Activated T-cell treated with anti-CD3 and anti-CD28 coated beads, Interleukin-2, amount 50 U/mL, for 1 hour (primary cell): ENCODE measurements at regions not wholly inside any gene's neighbourhood (a gene's known extent, or its start where the extent isn't known, plus 50 kb on each side); places are given as distances from the start of the nearest gene placed in this dataset.
"Not testable (repeated sequence)": the region's sequence is repeated elsewhere in the genome, so short reads cannot be mapped to it uniquely, and the experiment has no call there.

Experiments
- DNase-seq: peaks from one replicate; pipeline ENCODE4 v3.0.0-alpha.2; 2020

DNA sequence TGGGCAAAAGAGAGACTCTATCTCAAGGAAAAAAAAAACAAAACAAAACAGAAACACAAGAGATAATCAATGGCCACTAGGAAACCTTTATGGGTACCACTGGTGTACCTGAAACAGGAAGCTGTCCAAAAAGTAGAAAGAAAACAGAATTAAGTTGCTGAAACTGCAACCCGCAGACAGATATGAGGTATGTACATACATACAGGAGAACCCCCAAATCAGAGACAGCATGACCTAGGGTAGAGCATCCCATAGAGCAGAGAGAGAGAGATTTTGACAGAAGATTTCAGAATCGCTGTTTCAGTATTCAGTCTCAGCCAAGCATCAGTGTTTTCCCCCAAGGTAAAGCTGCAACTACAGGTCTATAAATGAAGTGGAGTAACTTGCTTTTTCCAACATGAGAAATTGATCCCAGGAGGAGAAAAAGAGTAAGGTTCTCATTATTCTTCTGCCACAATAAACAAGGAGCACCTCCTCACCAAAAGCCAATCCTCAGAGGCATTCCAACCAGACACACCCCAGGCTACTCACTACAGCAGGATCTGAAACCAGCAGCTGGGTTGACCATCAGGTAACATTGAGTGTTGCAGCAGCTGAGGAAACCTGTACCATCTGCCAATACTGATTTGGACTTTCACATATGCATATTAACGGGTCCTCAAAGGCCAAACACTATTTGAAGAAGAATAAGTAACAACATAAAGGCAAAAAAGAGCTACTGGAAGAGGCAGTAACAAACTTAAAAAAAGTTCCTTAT is 630.0 kb downstream of the TAF11L14 start:
- DNase-seq: no peak

DNA sequence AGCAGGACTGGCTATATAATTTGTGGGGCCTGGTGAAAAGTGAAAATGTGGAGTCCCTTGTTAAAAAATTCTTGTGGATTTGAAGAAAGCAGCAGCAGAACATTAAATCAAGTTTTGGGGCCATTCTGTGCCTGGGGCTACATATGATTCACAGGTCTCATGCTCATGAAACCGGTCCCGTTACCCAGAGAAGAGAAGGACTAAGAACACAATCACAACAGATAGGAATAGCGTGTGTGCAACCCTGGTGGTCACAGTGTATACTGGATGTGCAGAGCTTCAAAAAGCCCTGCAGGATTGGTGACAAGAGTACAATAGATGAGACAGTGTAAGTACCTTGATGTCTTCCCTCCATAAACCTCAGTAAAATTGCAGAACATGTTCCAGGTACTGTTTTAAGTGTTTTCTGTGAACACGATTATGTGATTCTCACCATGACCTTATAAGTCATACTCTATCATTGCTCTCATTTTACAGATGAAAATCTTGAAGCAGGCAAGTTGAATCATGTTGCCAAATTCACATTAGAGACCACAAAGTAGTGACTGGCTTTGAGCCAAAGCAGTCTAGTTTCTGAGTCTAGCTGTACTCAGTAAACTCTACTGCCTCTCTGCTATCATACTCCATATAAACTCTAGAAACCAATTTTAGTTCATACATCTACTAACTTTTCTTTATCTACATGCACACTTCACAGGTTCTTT is 636.5 kb downstream of the TAF11L14 start:
- no peak for DNase-seq

DNA sequence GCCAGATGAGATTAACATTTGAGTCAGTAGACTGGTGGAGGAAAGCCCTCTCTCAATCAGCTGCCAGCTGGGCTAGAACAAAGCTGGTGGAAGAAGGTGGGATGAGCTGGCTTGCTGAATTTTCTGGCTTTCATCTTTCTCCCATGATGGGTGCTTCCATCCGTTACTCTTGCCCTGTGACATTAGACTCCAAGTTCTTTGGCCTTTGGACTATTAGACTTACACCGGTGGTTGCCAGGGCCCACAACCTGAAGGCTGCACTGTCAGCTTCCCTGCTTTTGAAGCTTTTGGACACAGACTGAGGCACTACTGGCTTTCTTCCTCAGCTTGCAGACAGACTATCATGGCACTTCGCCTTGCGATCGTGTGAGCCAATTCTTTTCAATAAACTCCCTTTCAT is 642.7 kb downstream of the TAF11L14 start:
- no peak for DNase-seq

DNA sequence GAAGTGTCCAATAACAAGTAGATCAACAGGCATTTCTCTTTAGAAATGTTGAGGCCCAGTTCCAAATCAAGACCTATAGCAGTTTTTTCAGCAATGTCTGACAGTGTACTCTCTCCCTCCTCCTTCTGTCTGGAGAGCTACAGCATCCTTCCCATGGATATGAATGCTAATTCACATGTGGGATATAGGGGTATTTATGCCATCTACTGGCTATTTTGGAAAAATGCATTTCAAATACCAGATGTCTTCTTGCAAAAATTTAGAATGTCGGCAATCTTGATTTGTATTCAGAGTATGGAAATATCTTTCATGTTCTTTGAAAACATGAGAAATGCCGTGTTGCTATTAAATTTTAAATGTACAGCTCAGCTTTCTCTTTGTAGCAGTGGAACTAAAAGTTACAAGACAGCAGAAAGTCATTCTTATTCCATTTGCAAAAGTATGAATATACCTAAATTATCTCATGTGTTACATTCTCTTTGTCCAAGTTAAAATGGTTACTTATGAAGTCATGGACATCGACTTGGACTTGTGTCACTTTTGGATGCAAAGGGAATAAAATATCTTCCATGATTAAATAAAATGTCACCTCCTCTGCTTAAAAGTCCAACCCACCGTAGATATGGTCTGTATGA is 647.8 kb downstream of the TAF11L14 start:
- DNase-seq: no peak

DNA sequence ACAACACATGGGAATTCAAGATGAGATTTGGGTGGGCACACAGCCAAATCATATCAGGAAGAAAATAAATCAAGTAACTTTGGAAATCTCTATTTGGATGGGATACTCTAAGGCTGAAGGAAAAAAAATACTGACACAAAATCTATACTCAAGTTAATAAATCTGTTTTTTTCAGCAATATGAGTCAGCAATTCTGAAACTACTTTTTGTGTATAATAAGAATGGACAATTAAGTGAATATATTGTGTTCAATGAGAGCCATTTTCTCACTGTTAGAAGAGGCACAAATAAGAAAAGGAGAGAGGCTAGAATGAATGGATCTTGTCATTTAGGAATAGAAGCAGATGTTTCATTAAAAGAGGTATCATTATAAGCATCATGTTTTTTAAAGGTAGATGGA is 651.0 kb downstream of the TAF11L14 start:
- no peak for DNase-seq

DNA sequence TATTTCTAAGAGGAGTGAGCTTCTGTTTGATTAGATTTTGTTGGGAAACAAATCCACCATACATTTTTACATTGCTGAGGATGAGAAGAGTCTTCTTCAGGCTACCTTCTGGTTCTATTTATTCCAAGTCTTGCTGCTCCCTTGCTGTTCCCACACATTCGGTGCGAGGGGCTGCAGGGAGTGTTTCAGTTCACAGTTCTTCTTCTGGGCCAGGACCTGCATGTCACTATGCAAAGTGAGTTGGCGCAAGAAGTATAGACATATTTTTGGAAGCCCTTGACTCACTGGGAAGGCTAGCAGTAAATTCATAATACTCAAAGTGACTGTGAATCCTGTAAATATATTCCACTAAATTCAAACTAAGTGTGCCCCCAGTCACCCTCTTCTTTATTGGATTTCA is 657.9 kb downstream of the TAF11L14 start:
- no peak for DNase-seq

DNA sequence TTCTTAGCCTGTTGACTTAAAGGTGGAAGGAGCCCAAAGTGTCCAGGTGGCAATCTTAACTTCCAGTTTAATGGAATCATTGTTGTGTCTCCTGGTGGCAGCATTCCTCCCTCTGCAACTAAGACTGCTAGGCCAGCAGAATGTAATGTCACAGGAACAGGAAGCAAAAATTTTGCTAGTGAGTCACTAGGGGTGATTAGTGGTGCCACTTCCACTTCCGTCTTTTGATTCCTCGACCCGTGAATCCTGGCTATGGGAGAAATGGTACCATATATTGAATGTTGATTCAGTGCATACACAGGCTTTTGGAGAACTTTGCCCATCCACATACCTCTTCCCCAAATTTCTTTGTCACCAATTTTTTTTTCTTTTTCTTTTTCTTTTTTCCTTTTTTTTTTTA is 661.4 kb downstream of the TAF11L14 start:
- not testable (repeated sequence) for DNase-seq

DNA sequence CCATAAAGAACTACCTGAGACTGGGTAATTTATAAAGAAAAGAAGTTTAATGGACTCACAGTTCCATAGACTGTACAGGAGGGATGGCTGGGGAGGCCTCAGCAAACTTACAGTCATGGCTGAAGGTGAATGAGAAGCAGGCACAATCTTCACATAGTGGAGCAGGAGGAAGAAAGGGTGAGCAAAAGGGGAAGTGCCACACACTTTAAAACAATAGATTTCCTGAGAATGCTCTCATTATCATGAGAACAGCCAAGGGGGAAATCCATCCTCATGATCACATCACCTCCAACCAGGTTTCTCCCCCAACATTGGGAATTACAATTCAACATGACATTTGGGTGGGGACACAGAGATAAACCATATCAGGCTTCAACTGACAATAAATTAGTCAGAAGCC is 664.9 kb downstream of the TAF11L14 start:
- DNase-seq: no peak

DNA sequence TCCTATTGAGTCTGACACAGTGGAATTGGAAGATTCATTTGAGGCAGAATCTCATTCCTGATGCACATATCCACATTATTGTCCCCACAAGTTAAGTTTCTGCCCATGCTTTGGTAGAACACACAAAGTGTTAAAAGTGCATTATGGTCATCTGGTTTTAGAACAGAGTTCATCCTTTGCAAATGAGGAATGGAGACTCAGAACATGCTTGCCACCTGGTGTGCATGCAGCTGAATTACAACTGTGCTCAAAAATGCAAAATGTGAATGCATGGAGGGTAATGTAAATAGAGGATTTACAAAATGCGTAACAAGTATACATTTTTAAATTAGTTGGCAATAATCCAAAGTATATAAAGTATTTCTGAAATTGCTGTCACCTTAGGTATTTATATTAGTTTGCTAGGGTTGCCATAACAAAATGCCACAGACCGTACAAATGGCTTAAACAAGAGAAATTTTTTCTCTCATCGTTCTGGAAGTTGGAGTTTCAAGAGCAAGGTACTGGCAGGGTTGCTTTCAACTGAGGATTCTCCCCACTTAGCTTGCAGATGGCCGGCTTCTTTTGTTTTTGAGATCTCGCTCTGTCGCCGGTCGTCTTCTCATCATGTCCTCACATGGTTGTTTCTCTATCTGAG is 671.1 kb downstream of the TAF11L14 start:
- no peak for DNase-seq

DNA sequence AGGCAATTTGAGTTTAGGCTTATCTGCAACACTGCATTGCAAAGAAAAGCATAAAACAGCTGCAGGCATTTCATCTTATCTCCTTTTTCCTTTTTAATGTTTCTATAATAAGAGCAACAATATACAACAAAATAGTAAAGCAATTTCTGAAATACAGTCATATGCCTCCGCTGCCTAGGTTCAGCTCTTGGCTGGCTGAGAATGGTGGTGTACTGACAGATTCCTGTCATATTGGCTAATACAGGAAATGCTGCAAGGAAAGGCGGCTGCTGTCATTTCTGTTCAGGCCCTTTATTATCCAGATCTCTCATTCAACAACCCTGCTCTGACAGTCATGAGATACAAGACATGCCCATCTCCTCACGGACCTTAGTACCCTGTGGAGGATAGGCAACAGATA is 677.0 kb downstream of the TAF11L14 start:
- no peak for DNase-seq

DNA sequence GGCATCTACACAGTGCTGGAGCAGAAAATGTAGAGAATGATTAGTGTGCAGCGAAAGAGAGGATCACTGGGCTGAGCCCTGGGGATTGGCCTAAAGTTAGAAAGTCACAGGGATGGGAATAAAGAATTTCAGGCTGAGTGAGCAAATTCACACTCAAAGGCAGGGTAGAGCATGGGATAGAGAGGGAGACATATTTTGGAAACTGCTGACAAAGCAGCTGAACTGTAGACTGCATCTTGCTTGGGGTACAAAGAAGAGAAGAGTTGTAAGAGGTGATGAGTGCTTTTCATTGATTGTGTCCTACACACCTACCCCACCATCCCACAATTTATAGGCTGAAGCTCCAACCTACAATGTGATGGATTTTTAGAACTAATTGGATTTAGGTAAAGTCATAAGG is 677.8 kb downstream of the TAF11L14 start:
- DNase-seq: no peak

DNA sequence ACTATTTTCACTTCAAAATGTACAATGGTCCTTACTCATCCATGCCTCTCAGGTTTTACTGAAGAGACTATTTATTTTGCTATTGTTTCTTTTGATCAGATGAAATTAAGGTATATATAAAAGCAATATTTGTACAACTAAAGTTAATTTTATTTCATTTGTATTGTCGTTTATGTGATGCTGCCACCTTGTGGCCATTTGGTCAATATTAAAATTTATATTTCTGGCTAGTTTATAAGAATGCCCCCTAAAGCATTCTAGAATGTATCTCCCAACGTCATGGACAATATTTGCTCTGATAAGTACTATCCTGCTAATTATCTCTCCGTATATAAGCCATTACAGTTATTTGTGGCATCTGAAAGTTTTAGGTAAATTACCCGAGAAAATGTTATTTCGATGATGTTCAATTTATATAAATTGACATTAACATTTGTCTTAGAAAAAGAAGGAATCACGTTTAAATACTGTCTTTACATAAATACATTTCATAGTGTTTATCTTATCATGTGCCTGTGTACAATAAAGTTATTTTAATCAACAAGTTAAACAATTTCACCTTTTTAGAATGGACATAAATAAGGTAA is 680.0 kb downstream of the TAF11L14 start:
- no peak for DNase-seq

DNA sequence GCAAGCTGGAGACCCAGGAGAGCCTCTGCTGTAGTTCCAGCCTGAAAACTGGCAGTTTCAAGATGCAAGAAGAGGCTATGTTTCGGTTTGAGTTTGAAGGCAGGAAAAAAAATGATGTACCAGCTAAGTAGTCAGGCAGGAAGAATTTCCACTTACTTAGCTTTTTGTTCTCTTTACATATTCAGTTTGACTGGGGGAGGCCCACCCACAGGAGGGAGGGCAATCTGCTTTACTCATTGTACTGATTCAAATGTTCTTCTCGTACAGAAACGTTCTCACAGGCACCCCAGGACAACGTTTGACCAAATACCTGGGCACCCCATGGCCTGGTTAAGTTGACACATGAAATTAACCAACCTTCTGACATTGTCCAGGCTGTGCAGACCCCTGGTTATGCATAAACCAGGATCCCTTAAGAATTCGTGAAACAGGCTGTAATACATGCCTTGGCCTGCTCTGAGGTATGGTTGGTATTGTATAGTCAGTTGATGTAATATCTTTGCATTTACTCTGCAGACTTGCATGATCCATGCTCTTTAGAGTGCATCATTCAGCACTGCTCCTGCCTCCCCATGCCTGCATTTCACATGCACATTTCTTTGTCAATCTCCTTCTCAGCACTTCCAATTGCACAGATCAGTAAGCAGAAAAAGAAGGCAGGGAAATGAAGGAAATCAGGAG is 687.1 kb downstream of the TAF11L14 start:
- no peak for DNase-seq

DNA sequence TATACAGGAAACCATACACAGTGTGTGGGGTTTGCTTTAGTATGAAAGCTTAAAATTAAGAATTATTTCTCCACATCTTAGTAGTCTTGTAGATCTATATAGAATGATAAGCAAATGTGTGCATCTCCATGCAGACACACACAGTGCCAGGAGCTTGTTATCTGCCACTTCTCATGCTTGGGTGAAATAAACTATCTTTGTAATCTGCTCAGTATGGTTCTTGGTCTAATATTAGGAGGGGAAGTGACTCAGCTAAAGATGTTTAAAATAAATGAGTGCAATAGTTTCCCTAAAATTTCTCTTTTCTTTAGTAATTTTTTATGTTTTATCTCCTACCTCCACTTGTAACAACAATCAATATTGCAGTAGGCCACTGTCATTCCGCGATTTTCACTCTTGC is 689.6 kb downstream of the TAF11L14 start:
- DNase-seq: no peak

DNA sequence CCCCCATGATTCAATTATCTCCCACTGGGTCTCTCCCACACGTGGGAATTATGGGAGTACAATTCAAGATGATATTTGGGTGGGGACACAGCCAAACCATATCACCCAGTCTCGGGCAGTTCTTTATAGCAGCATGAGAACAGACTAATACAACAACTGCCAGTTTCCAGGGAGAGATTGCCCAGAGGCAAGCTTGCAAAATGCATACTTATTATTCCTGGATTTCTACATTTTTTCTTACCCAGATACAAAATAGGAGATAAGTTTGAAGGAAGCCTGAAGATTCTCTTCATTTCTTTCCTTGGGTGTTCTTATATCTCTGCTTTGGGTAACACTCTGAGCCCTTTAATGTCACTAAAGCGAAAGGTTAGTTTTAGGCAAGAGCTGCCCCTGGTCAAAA is 691.2 kb downstream of the TAF11L14 start:
- no peak for DNase-seq

DNA sequence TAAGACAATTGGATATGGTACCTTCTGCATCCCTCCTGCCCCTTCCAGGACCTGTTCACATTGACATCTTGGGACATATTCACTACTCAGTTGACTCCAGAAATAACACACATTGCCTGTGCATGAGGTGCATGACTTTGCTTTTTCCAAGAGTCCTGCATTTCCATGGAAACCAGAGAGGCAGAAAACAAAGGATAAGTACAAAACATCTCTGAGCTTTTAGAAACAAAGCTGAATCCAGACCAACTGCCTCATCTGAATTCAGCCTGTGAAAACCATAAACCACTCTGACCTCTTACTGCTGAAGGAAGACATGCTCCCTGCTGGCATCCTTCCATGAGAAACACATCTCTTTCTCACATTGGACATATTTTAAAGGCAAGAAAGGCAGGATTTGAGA is 695.1 kb downstream of the TAF11L14 start:
- no peak for DNase-seq

DNA sequence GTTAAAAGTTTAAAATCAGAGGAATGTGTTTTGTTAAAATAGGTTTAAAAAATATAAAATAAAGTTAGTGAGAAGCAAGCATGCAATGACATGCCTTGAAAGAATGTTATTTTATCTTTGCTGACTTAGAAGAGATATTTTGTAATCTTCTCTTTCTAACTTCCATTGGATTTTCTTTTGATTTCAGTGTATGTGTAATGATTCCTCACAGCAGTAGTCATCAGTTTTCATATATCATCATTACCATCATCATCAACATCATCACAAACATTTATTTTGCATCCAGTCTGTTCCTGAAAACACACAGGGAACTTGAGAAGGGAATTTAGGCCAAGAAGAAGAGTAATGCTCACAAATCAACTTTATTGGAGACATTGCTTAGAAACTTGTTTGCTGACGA is 699.6 kb downstream of the TAF11L14 start:
- DNase-seq: no peak

DNA sequence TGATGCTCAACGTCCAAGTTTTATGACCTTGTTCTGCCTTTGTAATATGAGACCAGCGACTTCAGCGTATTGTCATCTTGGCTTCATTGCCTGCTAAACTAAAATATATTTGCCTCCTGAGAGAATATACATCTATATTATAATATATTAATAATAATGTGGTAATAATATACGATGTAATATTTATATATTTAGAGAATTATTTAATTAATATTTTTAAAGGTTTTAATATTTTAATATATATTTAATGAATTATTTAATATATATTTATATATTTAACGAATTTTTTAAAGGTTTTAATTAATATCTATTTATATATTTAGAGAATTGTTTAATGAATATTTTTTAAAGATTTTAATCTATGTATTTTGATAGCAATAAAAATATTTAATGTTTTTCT is 700.7 kb downstream of the TAF11L14 start:
- no peak for DNase-seq

DNA sequence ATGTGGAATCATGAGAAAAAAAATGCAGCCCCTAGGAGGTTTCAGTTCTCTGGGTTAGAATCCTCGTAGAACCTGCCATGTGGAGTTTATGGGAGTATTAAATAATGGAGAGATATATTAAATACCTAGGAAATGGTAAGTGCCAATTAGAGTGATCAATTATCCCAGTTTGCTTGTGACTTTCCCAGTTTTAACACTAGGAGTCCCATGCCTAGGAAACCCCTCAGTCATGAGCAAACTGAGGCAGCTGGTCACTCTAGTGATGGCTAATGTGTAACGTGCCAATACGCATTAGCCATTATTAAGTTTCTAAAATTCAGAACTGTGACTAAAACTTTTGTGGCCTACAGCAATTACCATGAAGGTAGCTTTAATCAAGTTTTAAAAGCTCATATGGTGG is 720.6 kb downstream of the TAF11L14 start:
- no peak for DNase-seq

DNA sequence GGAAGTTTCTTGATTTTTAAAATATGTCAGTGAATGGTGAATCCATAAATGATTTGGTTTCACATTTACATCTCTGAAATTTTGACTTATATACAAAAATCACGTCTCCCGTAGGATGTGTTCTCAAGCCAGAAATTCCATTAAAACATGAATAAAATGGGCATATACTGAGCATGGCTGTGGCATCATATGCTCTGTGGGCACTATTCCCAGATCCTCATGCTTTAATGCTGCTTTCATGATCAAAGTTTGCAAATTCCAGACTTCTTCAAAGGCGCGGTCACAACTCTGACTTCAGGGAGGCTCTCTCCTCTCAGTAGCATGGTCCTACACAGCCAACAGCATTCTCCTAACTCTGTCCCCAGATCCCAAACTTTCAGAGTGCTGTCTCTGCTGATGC is 723.2 kb downstream of the TAF11L14 start:
- no peak for DNase-seq

DNA sequence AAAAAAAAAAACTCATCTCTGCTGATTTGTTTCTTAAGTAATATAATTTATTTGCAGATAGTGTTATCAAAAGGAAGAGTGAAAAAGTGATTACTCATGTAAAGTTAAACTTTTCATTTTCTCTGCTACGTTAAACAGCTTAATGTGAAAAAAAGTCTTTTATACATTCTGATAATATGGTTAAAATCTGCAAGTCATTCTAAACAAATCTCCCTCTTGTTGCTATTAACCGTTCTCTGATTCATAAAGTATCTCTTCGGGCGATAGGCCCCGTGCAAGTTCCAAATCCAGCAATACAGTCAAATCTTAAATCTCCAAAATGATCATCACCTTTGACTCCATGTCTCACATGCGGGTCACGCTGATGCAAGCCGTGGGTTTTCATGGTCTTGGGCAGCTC is 732.0 kb downstream of the TAF11L14 start:
- DNase-seq: no peak

DNA sequence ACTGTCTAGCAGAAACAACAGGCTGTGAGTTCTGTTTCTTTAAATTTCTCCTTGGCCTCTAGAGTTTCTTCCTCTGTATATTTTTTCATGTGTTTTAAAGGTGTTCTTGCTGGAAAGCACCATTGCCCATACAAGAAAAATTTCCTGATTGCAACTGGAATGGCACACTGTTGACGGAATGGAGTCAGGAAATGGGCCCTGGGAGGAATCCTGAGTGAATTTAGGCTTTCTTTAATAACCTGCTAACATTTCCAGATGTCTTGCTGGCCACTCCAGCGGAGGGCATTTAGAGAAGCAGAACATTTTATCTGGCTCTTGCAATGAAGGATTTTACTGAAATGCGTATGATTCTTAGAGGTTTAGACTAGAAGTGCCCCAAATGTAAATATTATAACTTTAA is 736.3 kb downstream of the TAF11L14 start:
- no peak for DNase-seq

DNA sequence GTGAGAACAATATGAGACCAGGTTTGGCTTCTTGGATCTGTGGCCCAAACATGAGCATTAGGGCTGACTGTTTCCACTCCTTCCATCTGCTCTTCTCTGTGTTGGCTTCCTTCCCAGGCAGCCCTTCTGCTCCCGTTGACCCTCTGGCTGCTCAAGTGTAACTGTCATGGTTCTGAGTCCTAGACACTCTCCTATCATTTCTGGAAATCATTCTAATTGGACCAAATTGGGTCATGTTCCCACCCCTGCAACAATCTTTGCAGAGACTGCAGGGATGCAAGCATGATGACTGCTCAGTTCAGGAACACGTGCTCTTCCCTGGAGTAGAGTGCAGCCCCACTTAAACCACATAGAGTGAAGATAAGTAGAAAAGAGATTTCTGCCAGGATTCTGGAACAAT is 741.4 kb downstream of the TAF11L14 start:
- DNase-seq: no peak
